NCI-H2029 (cell line): ENCODE measurements at regions not wholly inside any gene's neighbourhood (a gene's known extent, or its start where the extent isn't known, plus 50 kb on each side); places are given as distances from the start of the nearest gene placed in this dataset.

Source experiments
- DNase-seq: peaks from one replicate; lab custom pipeline; 2025; lab: John Stamatoyannopoulos, UW

DNA sequence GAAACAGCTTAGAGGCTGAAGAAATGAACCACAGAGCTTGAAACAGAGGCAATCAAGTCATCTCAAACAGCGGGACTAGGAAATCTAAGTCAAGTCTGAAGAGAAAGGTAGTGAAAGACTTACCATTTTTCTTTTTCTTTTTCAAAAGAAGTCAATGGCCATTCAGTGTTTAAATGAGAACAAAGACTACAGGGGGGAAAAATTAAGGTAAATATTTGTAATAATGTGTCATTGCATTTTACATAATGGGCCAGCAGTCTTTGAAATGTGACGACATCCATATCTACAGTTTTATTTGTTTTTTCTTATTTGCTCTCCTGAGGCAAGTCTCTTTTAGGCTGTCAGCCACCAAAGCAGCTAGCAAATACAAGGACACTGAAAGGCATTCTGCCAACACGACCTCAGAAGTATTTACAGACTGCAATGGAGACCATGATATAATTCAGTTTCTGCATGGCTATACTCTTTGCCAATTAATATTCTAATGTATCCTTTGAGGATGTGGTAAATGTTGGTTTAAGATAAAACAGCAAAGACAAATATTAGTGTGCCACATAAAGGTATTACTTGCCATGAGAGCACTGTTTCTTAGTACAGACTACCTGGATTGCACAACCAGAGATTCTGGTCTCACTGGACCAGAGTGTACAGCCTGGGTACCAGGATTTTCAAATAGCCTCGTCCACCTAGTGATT lies 307.0 kb upstream of the THBS1 start:
- DNase-seq, result peak; percentile 86

DNA sequence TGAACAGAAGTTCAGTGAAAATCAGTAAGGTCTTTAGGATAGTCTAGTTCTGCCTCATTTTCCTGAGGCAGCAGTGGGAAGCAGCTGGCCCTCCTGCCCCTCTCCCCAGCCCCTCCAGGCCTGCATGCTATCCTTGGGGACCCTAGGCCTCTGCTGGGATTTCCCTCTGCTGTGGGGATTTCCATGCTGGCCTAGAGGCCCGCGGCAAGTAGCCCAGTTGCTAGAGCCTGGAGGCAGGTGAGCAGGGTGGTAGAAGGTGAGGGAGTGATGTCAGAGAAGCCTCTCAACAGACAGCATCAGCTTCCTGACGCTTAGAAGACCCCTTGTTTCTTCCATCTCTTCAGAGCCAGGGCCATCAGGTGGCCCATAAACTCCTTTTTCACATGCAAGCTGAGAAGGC lies 305.8 kb upstream of the THBS1 start:
- DNase-seq, result no peak

DNA sequence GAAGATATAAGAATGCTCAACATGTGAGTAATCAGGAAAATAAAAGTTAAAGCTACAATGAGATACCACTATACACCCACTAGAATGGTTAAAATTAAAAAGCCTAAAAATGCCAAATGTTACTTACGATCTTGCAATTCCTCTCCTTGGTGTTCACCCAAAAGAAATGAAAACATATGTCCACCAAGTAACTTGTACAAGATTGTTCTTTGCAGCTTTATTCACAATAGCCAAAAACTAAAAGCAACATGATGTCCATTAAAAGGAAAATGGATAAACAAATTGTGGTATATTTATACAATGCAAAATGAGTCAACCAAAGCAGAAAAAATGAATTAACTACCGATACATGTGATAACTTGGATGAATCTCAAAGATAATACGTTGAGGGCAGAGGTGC lies 301.6 kb upstream of the THBS1 start:
- DNase-seq, result no peak

DNA sequence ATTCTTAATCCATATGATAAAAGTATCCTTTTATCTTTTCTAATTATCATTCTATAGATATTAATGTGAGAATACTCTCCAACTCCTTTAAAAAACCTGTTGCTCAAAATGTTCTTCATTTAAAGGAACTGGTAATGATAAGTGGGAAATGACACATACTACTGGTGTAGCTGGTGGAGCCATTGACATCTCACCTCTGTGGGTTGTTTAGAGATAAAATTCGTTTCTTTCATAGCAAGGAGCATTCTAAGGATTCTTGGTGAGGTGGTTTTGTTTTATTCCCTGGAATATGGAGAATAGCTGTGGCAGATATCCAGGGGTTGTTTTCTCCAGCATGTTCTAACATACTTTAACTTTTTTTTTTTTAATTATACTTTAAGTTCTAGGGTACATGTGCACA lies 299.8 kb upstream of the THBS1 start:
- no peak for DNase-seq

DNA sequence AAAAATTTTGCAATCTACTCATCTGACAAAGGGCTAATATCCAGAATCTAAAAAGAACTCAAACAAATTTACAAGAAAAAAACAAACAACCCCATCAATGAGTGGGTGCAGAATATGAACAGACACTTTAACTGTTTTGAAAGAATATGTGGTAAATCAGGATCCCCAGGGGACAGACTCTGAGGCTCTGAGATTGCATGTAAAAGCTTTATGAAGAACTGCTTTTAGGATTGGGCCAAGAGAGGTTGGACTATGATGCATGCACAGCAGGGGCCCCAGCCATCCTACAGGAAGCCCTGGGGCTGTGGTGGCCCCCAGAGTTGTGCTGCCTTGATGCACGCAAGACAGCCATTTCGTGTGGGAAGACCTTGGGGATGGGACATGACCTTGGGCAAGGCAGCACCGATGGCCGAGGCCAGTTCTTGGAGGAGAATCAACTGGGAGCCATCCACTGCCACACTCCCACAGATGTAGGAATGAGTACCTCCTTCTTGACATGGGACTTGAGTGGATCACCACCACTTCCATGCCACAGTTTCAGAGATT lies 298.1 kb upstream of the THBS1 start:
- DNase-seq, result no peak

DNA sequence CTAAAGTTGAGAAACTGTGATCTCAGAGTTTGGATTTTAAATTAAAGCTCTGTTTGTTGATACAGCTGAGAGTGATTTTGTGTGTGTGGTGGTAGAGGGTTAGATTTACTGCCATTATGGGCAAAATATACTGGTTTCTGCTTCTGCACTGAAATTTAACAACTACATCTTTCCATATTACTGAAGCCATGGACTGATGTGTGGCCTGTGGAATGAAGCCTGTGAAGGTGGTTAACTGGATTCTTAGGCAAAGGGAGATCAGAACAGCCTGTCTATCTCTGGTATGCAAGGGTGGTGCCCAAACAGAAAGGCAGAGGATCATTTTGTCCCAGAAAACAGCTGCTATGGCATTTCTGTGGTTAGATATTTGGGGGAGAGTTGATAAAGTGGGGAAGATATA lies 297.3 kb upstream of the THBS1 start:
- no peak for DNase-seq

DNA sequence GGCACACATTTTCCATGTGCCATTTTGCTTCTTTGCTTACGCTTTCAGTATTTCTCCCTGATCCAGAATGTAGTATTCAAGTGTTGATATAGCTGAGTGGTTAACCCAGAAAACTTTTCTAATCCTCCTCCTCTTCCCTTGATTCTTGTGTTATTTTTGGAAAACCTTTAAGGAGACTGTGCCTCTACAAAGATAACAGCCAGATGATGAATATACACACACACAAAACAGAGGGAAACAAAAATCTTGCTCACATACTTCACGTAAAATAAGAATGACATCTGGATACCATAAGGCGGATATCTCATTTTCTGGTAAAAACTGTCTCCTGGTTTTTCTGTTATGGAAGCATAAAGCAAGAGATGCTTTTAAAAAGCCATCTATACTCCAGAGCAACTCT lies 295.8 kb upstream of the THBS1 start:
- no peak for DNase-seq

DNA sequence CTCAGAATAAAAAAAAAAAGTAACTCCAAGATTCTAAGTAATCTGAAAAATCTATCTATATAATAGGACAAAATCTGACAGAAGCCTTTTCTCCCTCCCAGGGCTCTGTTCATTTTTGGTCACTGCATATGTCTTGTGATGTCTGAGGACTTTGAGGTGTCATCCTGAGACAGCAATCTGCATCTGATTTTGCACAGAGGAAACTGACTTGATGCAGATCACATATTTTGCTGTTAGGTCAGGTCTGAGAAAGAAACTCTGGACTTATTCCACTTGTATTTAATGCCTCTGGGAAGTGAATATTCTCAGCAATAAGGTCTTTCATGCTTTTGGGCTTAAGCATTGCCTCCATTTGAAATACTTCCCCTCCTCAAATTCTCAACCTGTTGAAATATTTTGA lies 295.2 kb upstream of the THBS1 start:
- DNase-seq, result no peak

DNA sequence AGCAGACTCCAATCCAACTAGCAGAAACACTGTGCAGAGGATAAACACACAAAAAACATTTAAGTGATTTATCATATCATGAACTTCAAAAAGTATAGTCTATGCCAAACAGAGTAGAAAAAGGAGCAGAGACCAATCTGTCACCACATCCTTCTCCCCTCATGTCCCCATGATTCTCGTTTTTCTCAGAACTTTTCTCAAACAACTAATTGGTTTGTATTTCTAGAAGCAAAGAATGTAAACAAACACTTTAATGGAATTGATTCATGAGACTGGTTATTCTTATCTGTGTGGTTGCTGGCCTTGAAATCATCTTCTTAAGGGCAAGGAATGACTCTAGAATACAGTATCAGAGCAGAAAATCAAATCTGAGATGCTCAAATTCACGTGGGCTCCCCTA lies 294.2 kb upstream of the THBS1 start:
- no peak for DNase-seq

DNA sequence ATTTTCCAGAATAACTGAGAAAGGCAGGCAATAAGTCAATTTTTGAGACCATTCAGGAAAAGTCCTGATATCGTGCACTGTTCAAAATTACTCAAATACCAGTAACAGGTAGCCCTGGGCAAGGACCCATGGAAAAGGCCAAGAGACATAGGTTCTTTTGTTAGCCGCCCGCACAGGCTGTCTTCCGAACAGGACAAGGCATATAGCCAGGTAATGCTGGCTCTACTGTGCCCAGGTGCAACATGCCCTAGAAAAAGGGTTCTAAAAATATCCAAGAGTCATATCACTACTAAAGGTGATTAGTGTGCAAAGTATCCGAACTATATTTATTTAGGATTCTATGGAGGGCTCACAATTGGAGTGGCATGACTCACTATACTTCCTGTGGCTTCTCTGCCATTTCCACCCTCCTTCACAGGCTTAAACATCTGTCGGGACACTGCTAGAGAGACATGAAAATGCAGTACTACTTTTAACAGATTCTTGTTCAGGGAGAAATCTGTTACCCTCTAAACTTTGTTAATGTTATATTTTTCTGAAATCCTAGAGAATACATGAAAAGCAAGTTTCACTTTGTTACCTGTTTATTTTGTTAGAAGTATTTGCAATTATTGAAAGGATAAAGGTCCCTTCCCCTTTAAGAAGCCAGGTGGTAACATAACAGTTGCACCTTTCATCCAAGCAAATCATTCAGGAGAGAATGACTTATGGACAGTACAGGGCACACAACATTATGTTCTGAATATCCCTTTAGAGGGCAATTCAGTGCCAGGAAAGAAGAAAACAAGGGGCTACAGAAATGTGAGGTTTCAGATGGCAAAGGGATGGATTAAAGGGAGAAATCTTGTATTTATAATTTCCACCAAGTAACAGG lies 293.3 kb upstream of the THBS1 start:
- peak; percentile 74 for DNase-seq

DNA sequence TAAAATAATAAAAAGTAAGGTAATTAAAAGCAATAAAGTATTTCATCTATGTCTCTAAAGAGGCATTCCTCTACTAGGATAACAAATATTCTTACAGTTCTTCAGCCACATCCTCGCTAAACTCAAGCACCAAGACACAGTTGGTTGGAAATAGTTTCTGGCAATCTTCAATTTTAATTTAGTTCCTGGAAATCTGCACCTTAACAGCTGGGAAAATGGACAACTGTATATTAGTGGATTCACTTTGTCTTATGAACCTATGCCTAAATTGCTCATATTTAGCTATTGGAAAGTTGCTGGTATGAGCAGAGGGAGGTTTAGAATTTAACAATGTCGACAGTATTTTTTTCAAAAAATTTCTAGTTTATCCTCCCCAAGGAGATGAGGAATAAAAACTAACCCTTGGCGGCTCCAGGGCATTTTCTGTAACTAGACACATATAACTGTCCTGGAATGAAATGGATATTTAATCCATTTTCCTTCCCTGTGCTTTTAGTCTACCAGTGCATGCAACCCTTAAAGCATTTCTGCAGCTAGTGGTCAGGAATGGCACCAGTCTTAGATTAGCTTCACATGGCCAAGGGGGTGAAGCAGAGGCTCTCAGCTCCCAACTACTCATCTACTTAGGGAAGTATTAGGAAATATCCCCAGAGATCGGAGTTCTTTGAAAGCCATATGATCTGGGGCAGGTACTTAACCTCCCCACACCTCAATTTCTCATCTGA lies 290.0 kb upstream of the THBS1 start:
- no peak for DNase-seq

DNA sequence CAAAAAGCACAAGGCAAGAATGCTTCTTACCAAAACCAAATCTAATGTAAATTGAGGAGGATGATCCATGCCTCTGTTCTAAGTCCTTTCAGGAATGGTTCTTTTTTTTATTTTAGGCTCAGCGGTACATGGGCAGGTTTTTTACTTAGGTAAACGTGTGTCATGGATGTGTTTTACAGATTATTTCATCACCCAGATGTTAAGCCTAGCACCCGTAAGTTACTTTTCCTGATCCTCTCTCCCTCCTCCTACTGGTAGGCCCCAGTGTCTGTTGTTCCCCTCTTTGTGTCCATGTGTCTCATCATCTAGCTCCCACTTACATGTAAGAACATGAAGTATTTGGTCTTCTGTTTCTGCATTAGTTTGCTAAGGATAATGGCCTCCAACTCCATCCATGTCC lies 289.2 kb upstream of the THBS1 start:
- DNase-seq, result no peak

DNA sequence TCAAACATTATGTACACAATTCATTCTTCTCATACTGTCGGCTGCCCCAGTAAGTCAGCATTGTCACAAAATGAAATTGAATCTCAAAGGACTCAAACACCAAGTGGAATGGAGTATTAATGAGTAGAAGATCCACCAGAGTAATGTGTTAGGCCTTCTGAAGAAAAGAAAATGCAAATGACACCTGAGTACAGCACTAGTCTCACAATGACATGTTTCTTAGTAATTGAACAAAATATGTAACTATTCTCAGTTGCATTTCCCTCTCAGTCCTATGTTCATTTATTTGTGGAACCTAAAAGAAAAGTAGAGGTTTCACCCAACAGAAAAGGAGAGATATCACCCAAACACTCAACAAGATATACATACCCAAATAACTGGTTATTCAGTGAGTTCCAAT lies 283.9 kb upstream of the THBS1 start:
- no peak for DNase-seq

DNA sequence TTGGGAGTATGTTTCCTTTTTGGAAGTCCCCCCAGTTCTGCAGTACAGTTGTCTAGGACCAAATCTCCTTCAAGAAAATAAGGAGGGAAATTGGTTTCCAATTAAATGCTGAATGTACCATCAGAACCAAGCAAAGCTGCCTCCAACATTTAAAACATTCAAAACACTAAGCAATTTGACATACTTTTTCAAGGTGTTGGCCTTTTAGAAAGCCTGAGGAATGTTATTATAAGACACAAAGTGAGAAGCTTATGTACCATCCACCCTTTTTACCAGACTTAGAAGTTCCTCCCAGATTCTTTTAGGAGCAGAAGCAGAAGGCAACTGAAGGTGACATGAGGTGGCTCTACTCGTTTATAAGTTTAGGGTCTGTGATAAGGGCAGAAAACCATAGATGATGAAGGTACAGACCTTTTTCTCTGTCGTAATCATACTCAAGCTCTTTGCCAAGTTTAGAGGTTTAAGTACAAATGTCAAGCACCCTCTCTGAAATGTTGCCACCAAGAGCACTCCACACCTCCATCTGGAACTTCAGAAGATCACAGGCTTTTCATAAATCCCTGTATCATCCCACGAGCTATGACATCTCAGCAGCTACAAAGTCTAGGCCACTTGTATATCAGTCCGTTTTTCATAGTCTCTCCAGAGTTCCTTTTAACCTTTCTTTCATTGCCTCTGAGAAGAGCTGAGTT lies 282.5 kb upstream of the THBS1 start:
- DNase-seq, result no peak

DNA sequence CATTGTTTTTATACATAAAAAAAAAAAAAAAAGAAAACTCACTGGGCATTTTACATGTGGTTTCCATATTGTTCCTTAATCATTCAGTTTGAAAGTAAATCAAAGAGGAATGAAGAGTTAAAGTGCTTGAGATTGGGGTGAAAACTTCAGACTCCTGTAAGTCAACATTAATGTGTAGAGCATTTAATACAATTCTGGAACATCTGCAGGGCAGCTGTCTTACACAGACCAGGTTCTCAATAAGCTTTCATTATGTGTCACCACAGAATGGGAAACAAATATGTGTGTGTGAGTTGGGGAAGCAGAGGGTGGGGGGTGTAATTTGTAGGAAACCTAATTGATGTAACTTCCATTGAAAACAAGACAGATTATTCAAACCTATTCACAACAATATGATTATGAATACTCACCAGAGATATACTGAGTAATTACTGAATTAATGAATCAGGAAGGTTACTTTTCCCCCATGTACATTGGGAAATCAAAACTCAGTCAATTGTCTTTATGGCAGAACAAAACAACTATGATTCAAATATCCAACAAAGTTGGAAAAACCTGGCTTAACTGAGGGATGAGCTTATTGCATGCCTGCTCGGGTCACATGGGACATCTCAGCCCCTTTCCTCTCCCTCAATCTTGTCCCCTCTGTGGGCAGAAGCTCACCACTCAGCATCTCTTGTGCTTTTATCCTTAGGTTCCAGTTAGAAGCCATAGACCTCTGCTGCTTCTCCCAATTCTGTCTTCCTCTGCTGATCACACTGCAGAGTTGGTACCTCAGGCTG lies 281.2 kb upstream of the THBS1 start:
- no peak for DNase-seq

DNA sequence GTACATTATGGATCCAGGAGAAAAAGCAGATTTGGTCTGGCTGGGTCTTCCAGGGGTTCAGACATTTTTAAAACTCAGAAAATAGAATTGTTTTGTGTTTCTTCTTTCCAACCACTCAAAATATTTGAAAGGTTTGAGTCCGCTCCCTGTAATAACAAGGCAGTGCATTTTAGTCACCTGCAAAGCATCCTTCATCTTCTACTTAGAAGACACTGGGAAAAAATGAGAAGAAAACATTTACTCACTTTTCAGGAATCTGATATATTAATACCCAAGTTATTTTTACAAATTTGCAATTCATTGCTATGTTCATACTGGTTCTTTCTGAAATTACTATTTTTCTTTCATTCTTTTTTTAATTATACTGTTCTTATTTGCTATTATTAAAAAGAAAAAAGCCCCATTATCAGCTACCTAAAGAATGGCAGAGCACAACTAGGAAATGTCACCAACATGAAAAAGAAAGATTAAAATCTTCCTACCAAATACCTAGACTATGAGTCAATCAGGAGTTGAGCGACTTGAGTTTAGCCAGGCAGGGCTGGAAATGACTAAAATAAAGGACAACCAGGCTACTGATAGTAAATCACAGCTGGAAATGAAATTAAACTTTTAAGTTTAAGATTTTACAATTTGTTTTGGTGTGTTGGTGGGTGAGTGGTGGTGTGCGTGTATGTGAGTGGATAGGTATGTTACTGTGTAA lies 280.3 kb upstream of the THBS1 start:
- DNase-seq, result no peak

DNA sequence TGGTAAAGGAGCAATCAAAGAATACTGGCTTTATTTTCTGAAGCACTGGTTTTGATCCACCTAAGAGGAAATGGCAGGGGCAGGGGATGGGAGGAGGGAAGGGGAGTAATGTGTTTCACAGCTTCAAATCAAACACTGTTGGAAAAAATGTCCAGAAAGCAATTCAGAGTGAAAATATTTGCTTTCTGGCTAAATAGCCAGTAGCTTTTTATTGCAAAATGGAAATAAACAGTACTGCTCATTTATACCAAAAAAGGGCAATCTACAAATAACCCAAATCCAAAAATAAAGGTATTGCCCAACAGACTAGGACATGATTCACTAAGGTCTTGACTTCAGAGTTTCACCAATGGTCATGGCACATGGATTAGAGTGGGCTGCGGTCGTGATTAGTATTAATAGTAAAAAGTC lies 279.3 kb upstream of the THBS1 start:
- no peak for DNase-seq

DNA sequence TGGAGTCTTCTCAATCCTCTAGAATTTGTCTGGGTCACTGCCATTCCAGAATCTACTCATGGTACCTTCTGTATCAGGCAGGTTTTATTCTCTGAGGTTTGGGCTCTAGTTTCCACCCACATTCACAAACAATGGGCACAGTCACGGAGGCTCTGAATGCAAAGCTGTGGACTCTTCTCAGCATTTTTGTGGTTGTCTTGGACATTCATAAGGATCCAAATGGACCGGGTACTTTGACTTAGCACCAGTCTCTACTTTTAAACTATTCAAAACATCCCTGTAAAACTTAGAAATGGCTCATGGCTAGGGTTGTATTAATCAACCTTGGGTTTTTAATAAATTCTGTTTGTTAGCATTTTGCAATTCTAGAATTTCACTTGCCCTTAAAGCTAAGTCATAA lies 277.9 kb upstream of the THBS1 start:
- no peak for DNase-seq

DNA sequence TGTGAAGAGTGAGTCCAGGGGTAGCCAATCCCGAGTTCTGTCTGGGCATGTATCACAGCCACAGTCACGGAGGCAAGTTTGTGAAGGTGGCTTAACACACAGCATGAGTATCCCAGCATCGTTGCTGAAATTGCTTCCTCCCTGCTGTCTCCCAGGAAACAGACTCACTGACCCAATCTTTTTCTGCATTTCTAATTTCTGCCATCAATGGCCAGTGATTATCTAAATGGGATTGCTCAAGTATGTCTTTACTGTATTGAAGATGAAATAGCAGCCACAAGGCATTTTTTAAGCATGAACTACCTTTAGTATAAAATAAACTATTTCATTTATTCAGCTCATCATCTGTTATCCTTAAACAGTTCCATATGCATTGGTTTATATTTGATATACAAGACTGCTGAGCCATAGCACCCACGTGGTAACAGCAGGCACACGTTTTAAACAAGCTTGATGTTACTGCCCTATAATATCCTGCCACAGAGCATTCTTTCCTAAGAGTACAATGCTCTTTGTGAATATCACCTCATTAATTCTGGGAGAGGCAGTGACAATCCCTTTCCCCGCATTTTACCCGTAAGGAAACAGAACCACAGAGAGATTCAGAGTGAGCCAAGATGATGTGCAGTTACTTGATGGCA lies 276.6 kb upstream of the THBS1 start:
- no peak for DNase-seq
